H9 (cell line): ENCODE measurements at regions not wholly inside any gene's neighbourhood (a gene's known extent, or its start where the extent isn't known, plus 50 kb on each side); places are given as distances from the start of the nearest gene placed in this dataset.

ENCODE experiments used
- DNase-seq: peaks from one replicate; pipeline ENCODE4 v3.0.0-alpha.2; 2017
- H2AFZ ChIP-seq: one replicate; pipeline ENCODE4 v1.6.1; 2013; ENCODE audit warnings: mild to moderate bottlenecking, low read length, control low read depth, moderate library complexity
- H2AK5ac ChIP-seq: 2 replicates; pipeline ENCODE4 v1.6.1; 2013; ENCODE audit warnings: low read length, control low read depth, mixed read lengths; ENCODE audit not compliant: insufficient read length
- H2BK120ac ChIP-seq: one replicate; pipeline ENCODE4 v1.6.1; 2013; ENCODE audit warnings: low read depth, mild to moderate bottlenecking, low read length, control low read depth, inconsistent platforms; ENCODE audit not compliant: poor library complexity, severe bottlenecking
- H2BK12ac ChIP-seq: 2 replicates; pipeline ENCODE4 v1.6.1; 2013; ENCODE audit warnings: low read length, control low read depth, mixed read lengths, low read depth; ENCODE audit not compliant: insufficient read length
- H2BK15ac ChIP-seq: 2 replicates; pipeline ENCODE4 v1.6.1; 2013; ENCODE audit warnings: low read depth, low read length, control low read depth
- H2BK20ac ChIP-seq: one replicate; pipeline ENCODE4 v1.6.1; 2013; ENCODE audit warnings: low read depth, mild to moderate bottlenecking, low read length, control low read depth, inconsistent platforms; ENCODE audit not compliant: poor library complexity, severe bottlenecking
- H2BK5ac ChIP-seq: 2 replicates; pipeline ENCODE4 v1.6.1; 2013; ENCODE audit warnings: low read length, control low read depth, mixed read lengths; ENCODE audit not compliant: insufficient read length
- H3K14ac ChIP-seq: 2 replicates; pipeline ENCODE4 v1.6.1; 2013; ENCODE audit warnings: low read length, control low read depth; ENCODE audit not compliant: insufficient read depth
- H3K18ac ChIP-seq: 2 replicates; pipeline ENCODE4 v1.6.1; 2013; ENCODE audit warnings: low read depth, mild to moderate bottlenecking, mixed read lengths, low read length, control low read depth; ENCODE audit not compliant: insufficient read length
- H3K23ac ChIP-seq: 2 replicates; pipeline ENCODE4 v1.6.1; 2013; ENCODE audit warnings: low read length, control low read depth, mixed read lengths, low read depth; ENCODE audit not compliant: insufficient read length
- H3K23me2 ChIP-seq: 2 replicates; pipeline ENCODE4 v1.6.1; 2013; ENCODE audit warnings: low read depth, mild to moderate bottlenecking, mixed read lengths, low read length, control low read depth; ENCODE audit not compliant: insufficient read length, poor library complexity, severe bottlenecking
- H3K27ac ChIP-seq: 2 replicates; pipeline ENCODE4 v1.5.1; 2013; ENCODE audit warnings: low read length, control low read depth, mixed read lengths, low read depth; ENCODE audit not compliant: insufficient read length
- H3K27me3 ChIP-seq: 2 replicates; pipeline ENCODE4 v1.6.1; 2013; ENCODE audit warnings: low read length, control low read depth, inconsistent platforms; ENCODE audit not compliant: insufficient read depth
- H3K4ac ChIP-seq: 2 replicates; pipeline ENCODE4 v1.6.1; 2013; ENCODE audit warnings: low read depth, mild to moderate bottlenecking, control low read depth, inconsistent platforms, low read length, moderate library complexity
- H3K4me1 ChIP-seq: 2 replicates; pipeline ENCODE4 v1.6.1; 2013; ENCODE audit warnings: low read length, control low read depth, inconsistent platforms; ENCODE audit not compliant: insufficient read depth
- H3K4me2 ChIP-seq: 2 replicates; pipeline ENCODE4 v1.6.1; 2013; ENCODE audit warnings: low read length, control low read depth, mixed read lengths; ENCODE audit not compliant: insufficient read length, insufficient read depth
- H3K56ac ChIP-seq: 2 replicates; pipeline ENCODE4 v1.6.1; 2013; ENCODE audit warnings: low read depth, mild to moderate bottlenecking, mixed read lengths, low read length, control low read depth; ENCODE audit not compliant: insufficient read length
- H3K79me1 ChIP-seq: 2 replicates; pipeline ENCODE4 v1.6.1; 2013; ENCODE audit warnings: low read depth, mild to moderate bottlenecking, moderate library complexity, low read length, control low read depth, inconsistent platforms; ENCODE audit not compliant: insufficient read depth, poor library complexity, severe bottlenecking
- H3K79me2 ChIP-seq: 2 replicates; pipeline ENCODE4 v1.6.1; 2013; ENCODE audit warnings: low read length, control low read depth, inconsistent platforms; ENCODE audit not compliant: insufficient read depth
- H3K9ac ChIP-seq: 2 replicates; pipeline ENCODE4 v1.6.1; 2013; ENCODE audit warnings: low read length, control low read depth, mixed read lengths; ENCODE audit not compliant: insufficient read length; ENCODE audit errors: extremely low read depth
- H3K9me3 ChIP-seq: one replicate; pipeline ENCODE4 v1.6.1; 2013; ENCODE audit warnings: low read depth, low read length, inconsistent platforms; ENCODE audit not compliant: control insufficient read depth
- H3T11ph ChIP-seq: one replicate; pipeline ENCODE4 v1.6.1; 2013; ENCODE audit warnings: mild to moderate bottlenecking, low read length, control low read depth, inconsistent platforms
- H4K20me1 ChIP-seq: one replicate; pipeline ENCODE4 v1.6.1; 2013; ENCODE audit not compliant: control insufficient read depth, insufficient read length, insufficient read depth
- H4K5ac ChIP-seq: 2 replicates; pipeline ENCODE4 v1.6.1; 2013; ENCODE audit warnings: low read depth, mild to moderate bottlenecking, mixed read lengths, low read length, control low read depth; ENCODE audit not compliant: insufficient read length
- H4K8ac ChIP-seq: replicated peaks from 2 replicates; pipeline ENCODE4 v1.6.1; 2013; ENCODE audit warnings: low read length, control low read depth, mixed read lengths, low read depth; ENCODE audit not compliant: insufficient read length
- H4K91ac ChIP-seq: 2 replicates; pipeline ENCODE4 v1.6.1; 2013; ENCODE audit warnings: low read depth, mild to moderate bottlenecking, moderate library complexity, mixed read lengths, low read length, control low read depth; ENCODE audit not compliant: insufficient read length
- H3K27ac Mint-ChIP-seq, 3 experiments: 2 replicates in 2 of 3; 3 replicates in 1 of 3; pipeline ENCODE4 v1.8.0; 2020 to 2021; ENCODE audit warnings: mixed read lengths in 3 of 3, mild to moderate bottlenecking in 1 of 3, moderate library complexity in 1 of 3
- H3K27me3 Mint-ChIP-seq: 2 replicates; pipeline ENCODE4 v1.8.0; 2021; ENCODE audit warnings: low read depth, mild to moderate bottlenecking, moderate library complexity, mixed read lengths
- H3K36me3 Mint-ChIP-seq, 3 experiments: 2 replicates in 2 of 3; 3 replicates in 1 of 3; pipeline ENCODE4 v1.8.0; 2020 to 2021; ENCODE audit warnings: low read depth in 3 of 3, mixed read lengths in 3 of 3; ENCODE audit not compliant: insufficient read depth in 1 of 3
- H3K4me1 Mint-ChIP-seq, 2 experiments: 2 replicates each; pipeline ENCODE4 v1.8.0; 2020; ENCODE audit warnings: mixed read lengths in 2 of 2
- H3K4me3 Mint-ChIP-seq, 2 experiments: 2 replicates in 1 of 2; 3 replicates in 1 of 2; pipeline ENCODE4 v1.8.0; 2020 to 2021; ENCODE audit warnings: mild to moderate bottlenecking in 2 of 2, mixed read lengths in 2 of 2, moderate library complexity in 1 of 2
- H3K9me3 Mint-ChIP-seq, 2 experiments: 2 replicates in 1 of 2; 3 replicates in 1 of 2; pipeline ENCODE4 v1.8.0; 2020; ENCODE audit warnings: mild to moderate bottlenecking in 2 of 2, mixed read lengths in 2 of 2, moderate library complexity in 1 of 2
- WGBS: extraction: QIAGEN DNeasy Blood & Tissue Kit; methylation state at CpG from one replicate; pipeline ENCODE4 v1.1.7; 2013; ENCODE audit warnings: missing lambda C conversion rate, low lambda C conversion rate, mixed read lengths; ENCODE audit not compliant: insufficient read length; ENCODE audit errors: extremely low coverage; 5-methylcytosine and 5-hydroxymethylcytosine counted together
- TF ChIP-seq, protein P1 (sequence below): fragments of 200-600 bp; sonication (generic); conservative IDR thresholded peaks from 3 replicates; pipeline ENCODE4 v1.8.0; 2021; ENCODE audit warnings: antibody characterized with exemption, mild to moderate bottlenecking

- H4K8ac ChIP-seq: no peak overlapping the region
- no peaks in the 10 kb centered on the region for H3K79me1 ChIP-seq
- no peak overlapping the region for H2BK12ac ChIP-seq
- no peak overlapping the region for H3K56ac ChIP-seq
- H4K5ac ChIP-seq: no peak overlapping the region
- H3K9ac ChIP-seq: no peak overlapping the region
- no peaks in the 10 kb centered on the region; a peak in 1 of 5 replicates for H3K9me3 Mint-ChIP-seq
- H3K27ac ChIP-seq: no peak overlapping the region
- no peak overlapping the region for H4K91ac ChIP-seq
- H3K4me3 Mint-ChIP-seq: no peak overlapping the region
- H3K23me2 ChIP-seq: no peaks in the 10 kb centered on the region
- H2BK15ac ChIP-seq: no peak overlapping the region
- no peak overlapping the region for H3K27ac Mint-ChIP-seq
- no peaks in the 10 kb centered on the region for H4K20me1 ChIP-seq
- no peaks in the 10 kb centered on the region for H3K4me1 ChIP-seq
- no peak overlapping the region for H3K23ac ChIP-seq
- H3K14ac ChIP-seq: no peak overlapping the region
- no peak overlapping the region for H2BK120ac ChIP-seq
- no peak overlapping the region for H3K4me2 ChIP-seq
- TF ChIP-seq, protein P1, sequence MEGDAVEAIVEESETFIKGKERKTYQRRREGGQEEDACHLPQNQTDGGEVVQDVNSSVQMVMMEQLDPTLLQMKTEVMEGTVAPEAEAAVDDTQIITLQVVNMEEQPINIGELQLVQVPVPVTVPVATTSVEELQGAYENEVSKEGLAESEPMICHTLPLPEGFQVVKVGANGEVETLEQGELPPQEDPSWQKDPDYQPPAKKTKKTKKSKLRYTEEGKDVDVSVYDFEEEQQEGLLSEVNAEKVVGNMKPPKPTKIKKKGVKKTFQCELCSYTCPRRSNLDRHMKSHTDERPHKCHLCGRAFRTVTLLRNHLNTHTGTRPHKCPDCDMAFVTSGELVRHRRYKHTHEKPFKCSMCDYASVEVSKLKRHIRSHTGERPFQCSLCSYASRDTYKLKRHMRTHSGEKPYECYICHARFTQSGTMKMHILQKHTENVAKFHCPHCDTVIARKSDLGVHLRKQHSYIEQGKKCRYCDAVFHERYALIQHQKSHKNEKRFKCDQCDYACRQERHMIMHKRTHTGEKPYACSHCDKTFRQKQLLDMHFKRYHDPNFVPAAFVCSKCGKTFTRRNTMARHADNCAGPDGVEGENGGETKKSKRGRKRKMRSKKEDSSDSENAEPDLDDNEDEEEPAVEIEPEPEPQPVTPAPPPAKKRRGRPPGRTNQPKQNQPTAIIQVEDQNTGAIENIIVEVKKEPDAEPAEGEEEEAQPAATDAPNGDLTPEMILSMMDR: no peak
- no peak overlapping the region for H3T11ph ChIP-seq
- H3K27me3 Mint-ChIP-seq: no peaks in the 10 kb centered on the region
- H3K9me3 ChIP-seq: no peaks in the 10 kb centered on the region
- H3K79me2 ChIP-seq: no peaks in the 10 kb centered on the region
- H2AFZ ChIP-seq: no peak overlapping the region
- no peak overlapping the region for H3K4ac ChIP-seq
- no peak overlapping the region for H2AK5ac ChIP-seq
- no peak for DNase-seq
- WGBS: no CpG with 5 or more reads among the region's 7 CpGs
- no peaks in the 10 kb centered on the region for H3K36me3 Mint-ChIP-seq
- no peak overlapping the region for H3K18ac ChIP-seq
- H3K27me3 ChIP-seq: no peaks in the 10 kb centered on the region
- no peaks in the 10 kb centered on the region for H3K4me1 Mint-ChIP-seq
- H2BK20ac ChIP-seq: no peak overlapping the region
- no peak overlapping the region for H2BK5ac ChIP-seq
Measured at GRCh38 chr2:215603440-215603839, 167.6 kb upstream of the FN1 start.
